ENCODE measurements at regions not wholly inside any gene's neighbourhood (a gene's known extent, or its start where the extent isn't known, plus 50 kb on each side); places are given as distances from the start of the nearest gene placed in this dataset.

GRCh38 chr1:221175249-221175648 is 296.0 kb downstream of the HLX start:
- Histone ChIP-seq H3K27me3 (no peaks in the 10 kb centered on the region), H3K27ac (no peak overlapping the region), H3K4me2 (no peak overlapping the region), H3K4me1 (peaks cover 7% of the 10 kb centered on the region), H4K20me1 (no peaks in the 10 kb centered on the region), H3K36me3 (no peaks in the 10 kb centered on the region), H3K4me3 (no peak overlapping the region), H3K9ac (no peak overlapping the region), H3K9me3 (peaks cover 13% of the 10 kb centered on the region)
- no peak for TF ChIP-seq Cebpa-rat (IDR thresholded peaks at IDR 0.05)

GRCh38 chr1:221180704-221181368 is 301.6 kb downstream of the HLX start:
- no peaks in the 10 kb centered on the region for H3K9me3 ChIP-seq
- H3K4me3 ChIP-seq, result no peak overlapping the region
- no peaks in the 10 kb centered on the region for H3K27me3 ChIP-seq
- H3K36me3 ChIP-seq, result no peaks in the 10 kb centered on the region
- no peaks in the 10 kb centered on the region for H4K20me1 ChIP-seq
- H3K4me2 ChIP-seq, result no peak overlapping the region
- TF ChIP-seq Cebpa-rat (IDR thresholded peaks at IDR 0.05), result no peak
- no peak overlapping the region for H3K9ac ChIP-seq
- H3K4me1 ChIP-seq, result peaks cover 7% of the 10 kb centered on the region
- H3K27ac ChIP-seq, result no peak overlapping the region

GRCh38 chr1:221182791-221183533 is 303.7 kb downstream of the HLX start:
- Histone ChIP-seq H3K9ac (no peak overlapping the region), H3K36me3 (no peaks in the 10 kb centered on the region), H3K4me3 (no peak overlapping the region), H3K4me1 (peaks cover 7% of the 10 kb centered on the region), H3K4me2 (no peak overlapping the region), H3K9me3 (no peaks in the 10 kb centered on the region), H3K27me3 (no peaks in the 10 kb centered on the region), H3K27ac (no peak overlapping the region), H4K20me1 (no peaks in the 10 kb centered on the region)
- TF ChIP-seq Cebpa-rat (IDR thresholded peaks at IDR 0.05), result no peak

- H3K9ac ChIP-seq, result no peak overlapping the region
- no peak overlapping the region for H3K27ac ChIP-seq
- no peak overlapping the region for H3K4me3 ChIP-seq
- peaks cover 7% of the 10 kb centered on the region for H3K4me1 ChIP-seq
- no peaks in the 10 kb centered on the region for H3K27me3 ChIP-seq
- TF ChIP-seq Cebpa-rat (IDR thresholded peaks at IDR 0.05), result no peak
- no peaks in the 10 kb centered on the region for H4K20me1 ChIP-seq
- no peak overlapping the region for H3K4me2 ChIP-seq
- H3K36me3 ChIP-seq, result no peaks in the 10 kb centered on the region
- H3K9me3 ChIP-seq, result no peaks in the 10 kb centered on the region
Observed at GRCh38 chr1:221184131-221184794, 305.0 kb downstream of the HLX start.

DNA sequence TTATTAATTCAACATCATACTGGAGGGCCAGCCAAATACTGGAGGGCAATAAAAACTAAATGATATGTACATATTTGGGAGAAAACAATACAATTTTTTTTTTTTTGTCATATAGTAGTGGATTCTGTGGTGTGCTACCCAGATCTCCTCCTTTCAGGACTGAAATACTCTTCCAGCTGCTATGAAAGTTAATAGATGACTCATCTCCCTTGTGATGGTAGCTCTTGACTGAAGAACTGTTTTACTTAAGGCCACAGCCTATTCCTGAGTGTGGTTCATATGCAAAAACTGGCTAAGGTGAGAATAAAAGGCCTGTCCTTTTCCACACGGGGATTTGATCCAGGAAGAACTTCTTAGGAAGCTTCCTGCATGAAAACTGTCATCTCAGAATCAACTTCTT is 307.9 kb downstream of the HLX start:
- no peak overlapping the region for H3K27ac ChIP-seq
- H3K4me3 ChIP-seq, result no peak overlapping the region
- H3K36me3 ChIP-seq, result no peaks in the 10 kb centered on the region
- no peaks in the 10 kb centered on the region for H3K9me3 ChIP-seq
- H3K4me1 ChIP-seq, result no peaks in the 10 kb centered on the region
- H4K20me1 ChIP-seq, result no peaks in the 10 kb centered on the region
- TF ChIP-seq Cebpa-rat (IDR thresholded peaks at IDR 0.05), result no peak
- H3K27me3 ChIP-seq, result no peaks in the 10 kb centered on the region
- H3K9ac ChIP-seq, result no peak overlapping the region
- H3K4me2 ChIP-seq, result no peak overlapping the region

DNA sequence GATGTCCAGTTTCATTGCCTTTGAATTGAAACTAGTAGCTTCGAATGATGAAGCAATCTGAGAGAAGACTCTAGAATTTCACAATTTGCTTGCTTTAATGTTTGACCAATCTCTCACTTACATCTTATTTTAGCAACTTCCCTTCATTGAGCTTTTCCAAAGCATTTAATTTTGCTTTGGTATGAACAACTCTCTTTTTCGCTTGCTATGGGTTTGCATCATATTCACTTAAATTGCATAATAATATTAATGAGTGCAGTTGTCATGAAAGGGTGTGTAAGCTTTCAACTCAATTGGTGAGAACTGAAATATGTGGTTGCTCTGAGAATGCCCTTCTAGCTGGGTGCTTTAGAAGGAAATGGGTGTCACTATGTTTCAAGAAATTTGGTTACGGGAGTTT is 309.2 kb downstream of the HLX start:
- no peak for TF ChIP-seq Cebpa-rat (IDR thresholded peaks at IDR 0.05)
- Histone ChIP-seq H3K4me2 (no peak overlapping the region), H3K9ac (no peak overlapping the region), H3K9me3 (no peaks in the 10 kb centered on the region), H3K27ac (no peak overlapping the region), H3K4me3 (no peak overlapping the region), H4K20me1 (no peaks in the 10 kb centered on the region), H3K27me3 (no peaks in the 10 kb centered on the region), H3K4me1 (no peaks in the 10 kb centered on the region), H3K36me3 (no peaks in the 10 kb centered on the region)

GRCh38 chr1:221190249-221190648 is 311.0 kb downstream of the HLX start:
- no peaks in the 10 kb centered on the region for H3K9me3 ChIP-seq
- H3K36me3 ChIP-seq, result no peaks in the 10 kb centered on the region
- H3K4me1 ChIP-seq, result no peaks in the 10 kb centered on the region
- no peak for TF ChIP-seq Cebpa-rat (IDR thresholded peaks at IDR 0.05)
- no peak overlapping the region for H3K4me3 ChIP-seq
- no peak overlapping the region for H3K9ac ChIP-seq
- no peaks in the 10 kb centered on the region for H3K27me3 ChIP-seq
- no peak overlapping the region for H3K27ac ChIP-seq
- H4K20me1 ChIP-seq, result no peaks in the 10 kb centered on the region
- H3K4me2 ChIP-seq, result no peak overlapping the region

GRCh38 chr1:221192055-221192454 is 312.8 kb downstream of the HLX start:
- Histone ChIP-seq H3K9me3 (peaks cover 4% of the 10 kb centered on the region), H3K9ac (no peak overlapping the region), H3K4me2 (no peak overlapping the region), H4K20me1 (no peaks in the 10 kb centered on the region), H3K4me1 (no peaks in the 10 kb centered on the region), H3K27me3 (no peaks in the 10 kb centered on the region), H3K36me3 (no peaks in the 10 kb centered on the region), H3K4me3 (no peak overlapping the region), H3K27ac (no peak overlapping the region)
- TF ChIP-seq Cebpa-rat (IDR thresholded peaks at IDR 0.05), result no peak

DNA sequence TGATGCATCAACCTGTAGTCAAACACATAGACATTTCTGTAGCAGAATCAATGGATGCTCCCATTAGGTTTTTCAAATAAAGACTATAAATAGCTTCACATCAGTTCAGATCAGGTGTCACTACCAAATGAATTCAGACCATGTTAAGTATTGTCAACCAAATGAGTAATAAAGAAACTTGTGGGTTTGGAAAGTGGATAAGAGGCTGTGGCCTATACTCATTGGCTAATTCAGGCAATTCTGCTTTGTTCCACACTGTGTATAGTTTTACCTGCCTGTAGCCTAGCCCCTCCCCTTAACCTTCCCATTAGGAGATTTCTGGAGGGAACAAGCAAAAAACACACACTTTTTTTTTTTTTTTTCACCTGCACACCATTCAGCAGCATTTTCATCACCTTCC is 321.2 kb downstream of the HLX start:
- Histone ChIP-seq H3K4me3 (no peak overlapping the region), H3K4me2 (no peak overlapping the region), H4K20me1 (no peaks in the 10 kb centered on the region), H3K27me3 (no peaks in the 10 kb centered on the region), H3K9ac (no peak overlapping the region), H3K4me1 (no peaks in the 10 kb centered on the region), H3K27ac (no peak overlapping the region), H3K9me3 (peaks cover 10% of the 10 kb centered on the region), H3K36me3 (no peaks in the 10 kb centered on the region)
- no peak for TF ChIP-seq Cebpa-rat (IDR thresholded peaks at IDR 0.05)

DNA sequence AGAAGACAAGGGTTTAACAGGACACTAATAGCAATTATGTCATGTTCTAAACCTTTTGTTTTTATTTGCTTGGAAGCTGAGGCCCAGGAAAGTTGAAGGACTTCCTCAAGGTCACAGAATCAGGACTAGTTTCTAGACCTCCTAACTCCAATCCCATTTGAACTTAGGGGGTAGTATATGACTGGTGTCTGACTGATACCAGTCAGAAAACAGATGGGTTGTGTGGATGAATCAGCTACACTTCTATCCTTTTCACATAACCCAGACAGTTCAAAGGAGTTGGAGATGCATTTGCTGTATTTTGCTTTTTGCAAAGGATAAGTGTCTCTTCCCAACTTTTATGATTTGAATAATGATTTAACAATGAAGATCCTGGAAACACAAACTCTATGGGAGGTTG is 322.5 kb downstream of the HLX start:
- Histone ChIP-seq H4K20me1 (no peaks in the 10 kb centered on the region), H3K27me3 (no peaks in the 10 kb centered on the region), H3K27ac (no peak overlapping the region), H3K36me3 (no peaks in the 10 kb centered on the region), H3K4me1 (no peaks in the 10 kb centered on the region), H3K4me3 (no peak overlapping the region), H3K4me2 (no peak overlapping the region), H3K9me3 (peaks cover 8% of the 10 kb centered on the region), H3K9ac (no peak overlapping the region)
- TF ChIP-seq Cebpa-rat (IDR thresholded peaks at IDR 0.05), result no peak

Data from BLaER1 (cell line).